ENCODE measurements at regions not wholly inside any gene's neighbourhood (a gene's known extent, or its start where the extent isn't known, plus 50 kb on each side); places are given as distances from the start of the nearest gene placed in this dataset.

- TF ChIP-seq POLR2AphosphoS5 (IDR thresholded peaks at IDR 0.05) (no peak), POLR2A (IDR thresholded peaks at IDR 0.05) (no peak)
- TF ChIP-seq, protein P1, sequence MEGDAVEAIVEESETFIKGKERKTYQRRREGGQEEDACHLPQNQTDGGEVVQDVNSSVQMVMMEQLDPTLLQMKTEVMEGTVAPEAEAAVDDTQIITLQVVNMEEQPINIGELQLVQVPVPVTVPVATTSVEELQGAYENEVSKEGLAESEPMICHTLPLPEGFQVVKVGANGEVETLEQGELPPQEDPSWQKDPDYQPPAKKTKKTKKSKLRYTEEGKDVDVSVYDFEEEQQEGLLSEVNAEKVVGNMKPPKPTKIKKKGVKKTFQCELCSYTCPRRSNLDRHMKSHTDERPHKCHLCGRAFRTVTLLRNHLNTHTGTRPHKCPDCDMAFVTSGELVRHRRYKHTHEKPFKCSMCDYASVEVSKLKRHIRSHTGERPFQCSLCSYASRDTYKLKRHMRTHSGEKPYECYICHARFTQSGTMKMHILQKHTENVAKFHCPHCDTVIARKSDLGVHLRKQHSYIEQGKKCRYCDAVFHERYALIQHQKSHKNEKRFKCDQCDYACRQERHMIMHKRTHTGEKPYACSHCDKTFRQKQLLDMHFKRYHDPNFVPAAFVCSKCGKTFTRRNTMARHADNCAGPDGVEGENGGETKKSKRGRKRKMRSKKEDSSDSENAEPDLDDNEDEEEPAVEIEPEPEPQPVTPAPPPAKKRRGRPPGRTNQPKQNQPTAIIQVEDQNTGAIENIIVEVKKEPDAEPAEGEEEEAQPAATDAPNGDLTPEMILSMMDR (IDR thresholded peaks at IDR 0.05), result no peak
Observed at GRCh38 chr2:37852585-37853014, 72.5 kb upstream of the RMDN2 start.
